H9 (cell line): ENCODE measurements at regions not wholly inside any gene's neighbourhood (a gene's known extent, or its start where the extent isn't known, plus 50 kb on each side); places are given as distances from the start of the nearest gene placed in this dataset.

Source experiments
- DNase-seq: peaks from one replicate; pipeline ENCODE4 v3.0.0-alpha.2; 2017
- H2AFZ ChIP-seq: one replicate; pipeline ENCODE4 v1.6.1; 2013; ENCODE audit warnings: mild to moderate bottlenecking, low read length, control low read depth, moderate library complexity
- H2AK5ac ChIP-seq: 2 replicates; pipeline ENCODE4 v1.6.1; 2013; ENCODE audit warnings: low read length, control low read depth, mixed read lengths; ENCODE audit not compliant: insufficient read length
- H2BK120ac ChIP-seq: one replicate; pipeline ENCODE4 v1.6.1; 2013; ENCODE audit warnings: low read depth, mild to moderate bottlenecking, low read length, control low read depth, inconsistent platforms; ENCODE audit not compliant: poor library complexity, severe bottlenecking
- H2BK12ac ChIP-seq: 2 replicates; pipeline ENCODE4 v1.6.1; 2013; ENCODE audit warnings: low read length, control low read depth, mixed read lengths, low read depth; ENCODE audit not compliant: insufficient read length
- H2BK15ac ChIP-seq: 2 replicates; pipeline ENCODE4 v1.6.1; 2013; ENCODE audit warnings: low read depth, low read length, control low read depth
- H2BK20ac ChIP-seq: one replicate; pipeline ENCODE4 v1.6.1; 2013; ENCODE audit warnings: low read depth, mild to moderate bottlenecking, low read length, control low read depth, inconsistent platforms; ENCODE audit not compliant: poor library complexity, severe bottlenecking
- H2BK5ac ChIP-seq: 2 replicates; pipeline ENCODE4 v1.6.1; 2013; ENCODE audit warnings: low read length, control low read depth, mixed read lengths; ENCODE audit not compliant: insufficient read length
- H3K14ac ChIP-seq: 2 replicates; pipeline ENCODE4 v1.6.1; 2013; ENCODE audit warnings: low read length, control low read depth; ENCODE audit not compliant: insufficient read depth
- H3K18ac ChIP-seq: 2 replicates; pipeline ENCODE4 v1.6.1; 2013; ENCODE audit warnings: low read depth, mild to moderate bottlenecking, mixed read lengths, low read length, control low read depth; ENCODE audit not compliant: insufficient read length
- H3K23ac ChIP-seq: 2 replicates; pipeline ENCODE4 v1.6.1; 2013; ENCODE audit warnings: low read length, control low read depth, mixed read lengths, low read depth; ENCODE audit not compliant: insufficient read length
- H3K23me2 ChIP-seq: 2 replicates; pipeline ENCODE4 v1.6.1; 2013; ENCODE audit warnings: low read depth, mild to moderate bottlenecking, mixed read lengths, low read length, control low read depth; ENCODE audit not compliant: insufficient read length, poor library complexity, severe bottlenecking
- H3K27ac ChIP-seq: 2 replicates; pipeline ENCODE4 v1.5.1; 2013; ENCODE audit warnings: low read length, control low read depth, mixed read lengths, low read depth; ENCODE audit not compliant: insufficient read length
- H3K27me3 ChIP-seq: 2 replicates; pipeline ENCODE4 v1.6.1; 2013; ENCODE audit warnings: low read length, control low read depth, inconsistent platforms; ENCODE audit not compliant: insufficient read depth
- H3K4ac ChIP-seq: 2 replicates; pipeline ENCODE4 v1.6.1; 2013; ENCODE audit warnings: low read depth, mild to moderate bottlenecking, control low read depth, inconsistent platforms, low read length, moderate library complexity
- H3K4me1 ChIP-seq: 2 replicates; pipeline ENCODE4 v1.6.1; 2013; ENCODE audit warnings: low read length, control low read depth, inconsistent platforms; ENCODE audit not compliant: insufficient read depth
- H3K4me2 ChIP-seq: 2 replicates; pipeline ENCODE4 v1.6.1; 2013; ENCODE audit warnings: low read length, control low read depth, mixed read lengths; ENCODE audit not compliant: insufficient read length, insufficient read depth
- H3K56ac ChIP-seq: 2 replicates; pipeline ENCODE4 v1.6.1; 2013; ENCODE audit warnings: low read depth, mild to moderate bottlenecking, mixed read lengths, low read length, control low read depth; ENCODE audit not compliant: insufficient read length
- H3K79me1 ChIP-seq: 2 replicates; pipeline ENCODE4 v1.6.1; 2013; ENCODE audit warnings: low read depth, mild to moderate bottlenecking, moderate library complexity, low read length, control low read depth, inconsistent platforms; ENCODE audit not compliant: insufficient read depth, poor library complexity, severe bottlenecking
- H3K79me2 ChIP-seq: 2 replicates; pipeline ENCODE4 v1.6.1; 2013; ENCODE audit warnings: low read length, control low read depth, inconsistent platforms; ENCODE audit not compliant: insufficient read depth
- H3K9ac ChIP-seq: 2 replicates; pipeline ENCODE4 v1.6.1; 2013; ENCODE audit warnings: low read length, control low read depth, mixed read lengths; ENCODE audit not compliant: insufficient read length; ENCODE audit errors: extremely low read depth
- H3K9me3 ChIP-seq: one replicate; pipeline ENCODE4 v1.6.1; 2013; ENCODE audit warnings: low read depth, low read length, inconsistent platforms; ENCODE audit not compliant: control insufficient read depth
- H3T11ph ChIP-seq: one replicate; pipeline ENCODE4 v1.6.1; 2013; ENCODE audit warnings: mild to moderate bottlenecking, low read length, control low read depth, inconsistent platforms
- H4K20me1 ChIP-seq: one replicate; pipeline ENCODE4 v1.6.1; 2013; ENCODE audit not compliant: control insufficient read depth, insufficient read length, insufficient read depth
- H4K5ac ChIP-seq: 2 replicates; pipeline ENCODE4 v1.6.1; 2013; ENCODE audit warnings: low read depth, mild to moderate bottlenecking, mixed read lengths, low read length, control low read depth; ENCODE audit not compliant: insufficient read length
- H4K8ac ChIP-seq: replicated peaks from 2 replicates; pipeline ENCODE4 v1.6.1; 2013; ENCODE audit warnings: low read length, control low read depth, mixed read lengths, low read depth; ENCODE audit not compliant: insufficient read length
- H4K91ac ChIP-seq: 2 replicates; pipeline ENCODE4 v1.6.1; 2013; ENCODE audit warnings: low read depth, mild to moderate bottlenecking, moderate library complexity, mixed read lengths, low read length, control low read depth; ENCODE audit not compliant: insufficient read length
- H3K27ac Mint-ChIP-seq, 3 experiments: 2 replicates in 2 of 3; 3 replicates in 1 of 3; pipeline ENCODE4 v1.8.0; 2020 to 2021; ENCODE audit warnings: mixed read lengths in 3 of 3, mild to moderate bottlenecking in 1 of 3, moderate library complexity in 1 of 3
- H3K27me3 Mint-ChIP-seq: 2 replicates; pipeline ENCODE4 v1.8.0; 2021; ENCODE audit warnings: low read depth, mild to moderate bottlenecking, moderate library complexity, mixed read lengths
- H3K36me3 Mint-ChIP-seq, 3 experiments: 2 replicates in 2 of 3; 3 replicates in 1 of 3; pipeline ENCODE4 v1.8.0; 2020 to 2021; ENCODE audit warnings: low read depth in 3 of 3, mixed read lengths in 3 of 3; ENCODE audit not compliant: insufficient read depth in 1 of 3
- H3K4me1 Mint-ChIP-seq, 2 experiments: 2 replicates each; pipeline ENCODE4 v1.8.0; 2020; ENCODE audit warnings: mixed read lengths in 2 of 2
- H3K4me3 Mint-ChIP-seq, 2 experiments: 2 replicates in 1 of 2; 3 replicates in 1 of 2; pipeline ENCODE4 v1.8.0; 2020 to 2021; ENCODE audit warnings: mild to moderate bottlenecking in 2 of 2, mixed read lengths in 2 of 2, moderate library complexity in 1 of 2
- H3K9me3 Mint-ChIP-seq, 2 experiments: 2 replicates in 1 of 2; 3 replicates in 1 of 2; pipeline ENCODE4 v1.8.0; 2020; ENCODE audit warnings: mild to moderate bottlenecking in 2 of 2, mixed read lengths in 2 of 2, moderate library complexity in 1 of 2
- CTCF ChIP-seq: fragments of 200-600 bp; sonication (generic); conservative IDR thresholded peaks from 3 replicates; pipeline ENCODE4 v1.8.0; 2021; ENCODE audit warnings: antibody characterized with exemption, mild to moderate bottlenecking
- WGBS: extraction: QIAGEN DNeasy Blood & Tissue Kit; methylation state at CpG from one replicate; pipeline ENCODE4 v1.1.7; 2013; ENCODE audit warnings: missing lambda C conversion rate, low lambda C conversion rate, mixed read lengths; ENCODE audit not compliant: insufficient read length; ENCODE audit errors: extremely low coverage; 5-methylcytosine and 5-hydroxymethylcytosine counted together

DNA sequence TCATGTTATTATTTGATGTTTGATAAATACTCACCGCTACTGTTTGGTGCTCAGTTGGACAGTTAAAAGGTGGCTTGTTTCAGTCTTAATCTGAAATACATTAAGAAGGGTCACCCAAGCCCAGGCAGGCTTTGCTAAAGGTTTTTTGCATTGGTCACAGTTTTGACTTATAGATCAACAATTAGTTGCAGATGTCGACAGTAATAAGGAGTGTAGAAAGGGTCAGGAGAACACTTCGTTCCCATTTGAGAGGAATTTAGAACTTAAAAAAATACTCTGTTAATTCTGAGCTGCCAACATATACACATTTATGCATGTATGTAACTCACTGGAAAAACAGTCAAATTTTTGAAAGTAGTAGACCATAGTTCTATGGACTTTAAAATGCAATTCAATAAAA is 130.3 kb downstream of the TMEM30B start:
- H3K79me2 ChIP-seq: no peaks in the 10 kb centered on the region
- no peak overlapping the region for H3K27ac ChIP-seq
- H2AFZ ChIP-seq: no peak overlapping the region
- peaks cover 13% of the 10 kb centered on the region for H3K4me1 ChIP-seq
- Mint-ChIP-seq H3K4me1 (peaks cover 16 to 25% of the 10 kb centered on the region in 2 experiments), H3K27me3 (no peaks in the 10 kb centered on the region; the same call in 1 of the 2 replicates), H3K4me3 (no peak overlapping the region), H3K9me3 (peaks cover 0 to 3% of the 10 kb centered on the region in 2 experiments; a peak in 1 of 5 replicates), H3K36me3 (peaks cover 0 to 3% (median 0%) of the 10 kb centered on the region in 3 experiments; a peak in 2 of 7 replicates), H3K27ac (no peak overlapping the region)
- H2BK20ac ChIP-seq: no peak overlapping the region
- no peak overlapping the region for H2BK5ac ChIP-seq
- H2BK120ac ChIP-seq: no peak overlapping the region
- no peak overlapping the region for H3K23ac ChIP-seq
- no peaks in the 10 kb centered on the region for H4K20me1 ChIP-seq
- H2BK12ac ChIP-seq: no peak overlapping the region
- no peaks in the 10 kb centered on the region for H3K23me2 ChIP-seq
- H3T11ph ChIP-seq: no peak overlapping the region
- no peak overlapping the region for H4K8ac ChIP-seq
- no peak overlapping the region for H4K91ac ChIP-seq
- H4K5ac ChIP-seq: no peak overlapping the region
- H3K9me3 ChIP-seq: no peaks in the 10 kb centered on the region
- H3K4ac ChIP-seq: no peak overlapping the region
- no peak overlapping the region for H3K9ac ChIP-seq
- no peak overlapping the region for H2BK15ac ChIP-seq
- no peak overlapping the region for H3K4me2 ChIP-seq
- TF ChIP-seq CTCF: no peak
- H2AK5ac ChIP-seq: no peak overlapping the region
- H3K14ac ChIP-seq: no peak overlapping the region
- H3K79me1 ChIP-seq: no peaks in the 10 kb centered on the region
- no peak overlapping the region for H3K18ac ChIP-seq
- no peaks in the 10 kb centered on the region for H3K27me3 ChIP-seq
- no peak overlapping the region for H3K56ac ChIP-seq
- no peak for DNase-seq
- WGBS: no CpG with 5 or more reads among the region's 3 CpGs
